Ascending aorta (tissue), 2 donors: ENCODE measurements at regions not wholly inside any gene's neighbourhood (a gene's known extent, or its start where the extent isn't known, plus 50 kb on each side); places are given as distances from the start of the nearest gene placed in this dataset.

ENCODE experiments used
- DNase-seq, 2 donors: peaks; one replicate each; pipeline ENCODE4 v3.0.0-alpha.2; 2019; ENCODE audit warnings: low spot score in 2 of 2
- H3K27ac ChIP-seq, 2 donors: fragments of 200-600 bp; sonication (generic); one replicate each; pipeline ENCODE4 v1.5.1; 2016 to 2017; ENCODE audit warnings: mild to moderate bottlenecking in 1 of 2
- H3K27me3 ChIP-seq: fragments of 200-600 bp; sonication (generic); one replicate; pipeline ENCODE4 v1.5.1; 2017
- H3K36me3 ChIP-seq, 2 donors: fragments of 200-600 bp; sonication (generic); one replicate each; pipeline ENCODE4 v1.5.1; 2016
- H3K4me1 ChIP-seq, 2 donors: fragments of 200-600 bp; sonication (generic); one replicate each; pipeline ENCODE4 v1.5.1; 2016 to 2017; ENCODE audit warnings: mild to moderate bottlenecking in 1 of 2
- H3K4me3 ChIP-seq, 2 donors: fragments of 200-600 bp; sonication (generic); one replicate each; pipeline ENCODE4 v1.5.1; 2016 to 2017; ENCODE audit warnings: mild to moderate bottlenecking in 1 of 2
- H3K9me3 ChIP-seq, 2 donors: fragments of 200-600 bp; sonication (generic); one replicate each; pipeline ENCODE4 v1.5.1; 2016
- CTCF ChIP-seq, 3 experiments: fragments of 200-600 bp in 2 of 3; fragments of 450-650 bp in 1 of 3; sonication (generic) in 2 of 3; IDR thresholded peaks; one replicate each; pipeline ENCODE4 v1.5.1; 2016 to 2019; ENCODE audit warnings: antibody characterized with exemption in 3 of 3, mild to moderate bottlenecking in 1 of 3, moderate library complexity in 1 of 3
- intact Hi-C: fragments of 100-400 bp; cut with DNase I; formaldehyde crosslinking; loops from one replicate; pipeline ENCODE4 v1.15.1; 2023

GRCh38 chr20:5372371-5372770 lies 55.6 kb upstream of the PROKR2 start:
- Histone ChIP-seq H3K4me1 (no peaks in the 10 kb centered on the region), H3K36me3 (no peaks in the 10 kb centered on the region), H3K27me3 (no peaks in the 10 kb centered on the region), H3K27ac (no peak overlapping the region), H3K9me3 (no peaks in the 10 kb centered on the region), H3K4me3 (no peak overlapping the region)
- no peak for TF ChIP-seq CTCF (IDR thresholded peaks at IDR 0.05)
- intact Hi-C loops, result no loop called here
- DNase-seq, result no peak

GRCh38 chr20:5369629-5370028 lies 52.9 kb upstream of the PROKR2 start:
- intact Hi-C loops, result no loop called here
- TF ChIP-seq CTCF (IDR thresholded peaks at IDR 0.05), result no peak
- H3K27ac ChIP-seq, result no peak overlapping the region

More at GRCh38 chr20:5369629-5370028, 52.9 kb upstream of the PROKR2 start:
- H3K4me3 ChIP-seq, result no peak overlapping the region
- H3K27me3 ChIP-seq, result no peaks in the 10 kb centered on the region
- no peaks in the 10 kb centered on the region for H3K36me3 ChIP-seq
- no peaks in the 10 kb centered on the region for H3K9me3 ChIP-seq
- H3K4me1 ChIP-seq, result no peaks in the 10 kb centered on the region
- no peak for DNase-seq
